ENCODE measurements at regions not wholly inside any gene's neighbourhood (a gene's known extent, or its start where the extent isn't known, plus 50 kb on each side); places are given as distances from the start of the nearest gene placed in this dataset.

GRCh38 chr7:46058086-46058823, 137.2 kb upstream of the IGFBP3 start:
- Histone ChIP-seq H4K20me1 (ENCODE audit: insufficient read depth) (no peaks in the 10 kb centered on the region), H3K4me2 (ENCODE audit: low read length) (no peak overlapping the region), H3K4me1 (ENCODE audit: control insufficient read depth in 1 of 2, insufficient read depth in 2 of 2, low read length in 2 of 2) (no peaks in the 10 kb centered on the region), H3K4me3 (replicated peaks in 1 of 2; ENCODE audit: low read depth in 1 of 2, low read length in 2 of 2) (no peak overlapping the region), H3K9me2 (ENCODE audit: insufficient read depth) (no peaks in the 10 kb centered on the region), H3K27ac (ENCODE audit: low read depth, low read length) (no peak overlapping the region), H3K79me2 (ENCODE audit: insufficient read depth, low read length) (no peaks in the 10 kb centered on the region), H3K9me3 (ENCODE audit: control insufficient read depth in 1 of 2, insufficient read depth in 1 of 2, low read depth in 1 of 2, low read length in 2 of 2) (no peaks in the 10 kb centered on the region), H3K27me3 (ENCODE audit: insufficient read depth, low read length) (no peaks in the 10 kb centered on the region), H2AFZ (ENCODE audit: low read depth, low read length, poor library complexity, severe bottlenecking) (no peak overlapping the region), H3K9ac (ENCODE audit: low read length) (no peak overlapping the region), H3K36me3 (ENCODE audit: control insufficient read depth in 1 of 2, insufficient read depth in 2 of 2, low read length in 2 of 2) (no peaks in the 10 kb centered on the region)
- intact Hi-C loops (cut with micrococcal nuclease), result no loop called here
- POLR2A ChIA-PET, result no interaction called here
- CTCF ChIA-PET, result no interaction called here
- no TSS peak for BruUV-seq (replicated peaks)
- TF ChIP-seq RAD21 (IDR thresholded peaks at IDR 0.05; ENCODE audit: low read depth), result no peak
- TF ChIP-seq, protein P1, sequence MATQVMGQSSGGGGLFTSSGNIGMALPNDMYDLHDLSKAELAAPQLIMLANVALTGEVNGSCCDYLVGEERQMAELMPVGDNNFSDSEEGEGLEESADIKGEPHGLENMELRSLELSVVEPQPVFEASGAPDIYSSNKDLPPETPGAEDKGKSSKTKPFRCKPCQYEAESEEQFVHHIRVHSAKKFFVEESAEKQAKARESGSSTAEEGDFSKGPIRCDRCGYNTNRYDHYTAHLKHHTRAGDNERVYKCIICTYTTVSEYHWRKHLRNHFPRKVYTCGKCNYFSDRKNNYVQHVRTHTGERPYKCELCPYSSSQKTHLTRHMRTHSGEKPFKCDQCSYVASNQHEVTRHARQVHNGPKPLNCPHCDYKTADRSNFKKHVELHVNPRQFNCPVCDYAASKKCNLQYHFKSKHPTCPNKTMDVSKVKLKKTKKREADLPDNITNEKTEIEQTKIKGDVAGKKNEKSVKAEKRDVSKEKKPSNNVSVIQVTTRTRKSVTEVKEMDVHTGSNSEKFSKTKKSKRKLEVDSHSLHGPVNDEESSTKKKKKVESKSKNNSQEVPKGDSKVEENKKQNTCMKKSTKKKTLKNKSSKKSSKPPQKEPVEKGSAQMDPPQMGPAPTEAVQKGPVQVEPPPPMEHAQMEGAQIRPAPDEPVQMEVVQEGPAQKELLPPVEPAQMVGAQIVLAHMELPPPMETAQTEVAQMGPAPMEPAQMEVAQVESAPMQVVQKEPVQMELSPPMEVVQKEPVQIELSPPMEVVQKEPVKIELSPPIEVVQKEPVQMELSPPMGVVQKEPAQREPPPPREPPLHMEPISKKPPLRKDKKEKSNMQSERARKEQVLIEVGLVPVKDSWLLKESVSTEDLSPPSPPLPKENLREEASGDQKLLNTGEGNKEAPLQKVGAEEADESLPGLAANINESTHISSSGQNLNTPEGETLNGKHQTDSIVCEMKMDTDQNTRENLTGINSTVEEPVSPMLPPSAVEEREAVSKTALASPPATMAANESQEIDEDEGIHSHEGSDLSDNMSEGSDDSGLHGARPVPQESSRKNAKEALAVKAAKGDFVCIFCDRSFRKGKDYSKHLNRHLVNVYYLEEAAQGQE (IDR thresholded peaks at IDR 0.05; ENCODE audit: low read depth), result no peak
- no peak for TF ChIP-seq ZNF274 (IDR thresholded peaks at IDR 0.05; ENCODE audit: low read depth, low read length)
- TF ChIP-seq, protein P2, sequence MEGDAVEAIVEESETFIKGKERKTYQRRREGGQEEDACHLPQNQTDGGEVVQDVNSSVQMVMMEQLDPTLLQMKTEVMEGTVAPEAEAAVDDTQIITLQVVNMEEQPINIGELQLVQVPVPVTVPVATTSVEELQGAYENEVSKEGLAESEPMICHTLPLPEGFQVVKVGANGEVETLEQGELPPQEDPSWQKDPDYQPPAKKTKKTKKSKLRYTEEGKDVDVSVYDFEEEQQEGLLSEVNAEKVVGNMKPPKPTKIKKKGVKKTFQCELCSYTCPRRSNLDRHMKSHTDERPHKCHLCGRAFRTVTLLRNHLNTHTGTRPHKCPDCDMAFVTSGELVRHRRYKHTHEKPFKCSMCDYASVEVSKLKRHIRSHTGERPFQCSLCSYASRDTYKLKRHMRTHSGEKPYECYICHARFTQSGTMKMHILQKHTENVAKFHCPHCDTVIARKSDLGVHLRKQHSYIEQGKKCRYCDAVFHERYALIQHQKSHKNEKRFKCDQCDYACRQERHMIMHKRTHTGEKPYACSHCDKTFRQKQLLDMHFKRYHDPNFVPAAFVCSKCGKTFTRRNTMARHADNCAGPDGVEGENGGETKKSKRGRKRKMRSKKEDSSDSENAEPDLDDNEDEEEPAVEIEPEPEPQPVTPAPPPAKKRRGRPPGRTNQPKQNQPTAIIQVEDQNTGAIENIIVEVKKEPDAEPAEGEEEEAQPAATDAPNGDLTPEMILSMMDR (IDR thresholded peaks at IDR 0.05 in 2 of 3, conservative IDR thresholded peaks at IDR 0.05 in 1 of 3; ENCODE audit: borderline replicate concordance in 1 of 3, insufficient read depth in 1 of 3, low read depth in 2 of 3, low read length in 2 of 3), result no peak
- TF ChIP-seq, protein P3, sequence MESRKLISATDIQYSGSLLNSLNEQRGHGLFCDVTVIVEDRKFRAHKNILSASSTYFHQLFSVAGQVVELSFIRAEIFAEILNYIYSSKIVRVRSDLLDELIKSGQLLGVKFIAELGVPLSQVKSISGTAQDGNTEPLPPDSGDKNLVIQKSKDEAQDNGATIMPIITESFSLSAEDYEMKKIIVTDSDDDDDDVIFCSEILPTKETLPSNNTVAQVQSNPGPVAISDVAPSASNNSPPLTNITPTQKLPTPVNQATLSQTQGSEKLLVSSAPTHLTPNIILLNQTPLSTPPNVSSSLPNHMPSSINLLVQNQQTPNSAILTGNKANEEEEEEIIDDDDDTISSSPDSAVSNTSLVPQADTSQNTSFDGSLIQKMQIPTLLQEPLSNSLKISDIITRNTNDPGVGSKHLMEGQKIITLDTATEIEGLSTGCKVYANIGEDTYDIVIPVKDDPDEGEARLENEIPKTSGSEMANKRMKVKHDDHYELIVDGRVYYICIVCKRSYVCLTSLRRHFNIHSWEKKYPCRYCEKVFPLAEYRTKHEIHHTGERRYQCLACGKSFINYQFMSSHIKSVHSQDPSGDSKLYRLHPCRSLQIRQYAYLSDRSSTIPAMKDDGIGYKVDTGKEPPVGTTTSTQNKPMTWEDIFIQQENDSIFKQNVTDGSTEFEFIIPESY (IDR thresholded peaks at IDR 0.05; ENCODE audit: extremely low read depth, insufficient replicate concordance, low read length), result no peak
- no peak for TF ChIP-seq POLR2AphosphoS5 (IDR thresholded peaks at IDR 0.05; ENCODE audit: low read depth, low read length)
- TF ChIP-seq POLR2A (IDR thresholded peaks at IDR 0.05; ENCODE audit: borderline replicate concordance, extremely low read depth, insufficient read depth, insufficient read length), result no peak
- TF ChIP-seq ZFX (IDR thresholded peaks at IDR 0.05), result no peak
- TF ChIP-seq EGR1 (IDR thresholded peaks at IDR 0.05; ENCODE audit: low read depth), result no peak
- DNase-seq (ENCODE audit: low read depth, low spot score) (no peak), ATAC-seq (no peak)
- RAD21 ChIA-PET (ENCODE audit: low non-redundant PET in 1 of 2, low total read pairs in 2 of 2, uncharacterized antibody in 2 of 2, unreplicated experiment in 2 of 2), result no interaction called here
